H1 (cell line): ENCODE measurements at regions not wholly inside any gene's neighbourhood (a gene's known extent, or its start where the extent isn't known, plus 50 kb on each side); places are given as distances from the start of the nearest gene placed in this dataset.

ENCODE experiments used
- CTCF ChIA-PET: fragments of 300-600 bp; sonication (Branson Sonifier 250); formaldehyde crosslinking; loops from one replicate; lab custom pipeline; 2021; ENCODE audit not compliant: partially characterized antibody; lab: Charles Lee
- POLR2A ChIA-PET: fragments of 300-600 bp; sonication (Branson Sonifier 250); formaldehyde crosslinking; loops from one replicate; lab custom pipeline; 2021; ENCODE audit warnings: inconsistent platforms; ENCODE audit not compliant: partially characterized antibody; lab: Charles Lee
- DNase-seq, 2 experiments: peaks; one replicate each; pipeline versions ENCODE4 v3.0.0 to v3.0.0-alpha.2; 2010 to 2022; ENCODE audit warnings: low spot score in 2 of 2, low read depth in 1 of 2, mixed read lengths in 1 of 2
- FAIRE-seq: peaks from 2 replicates; lab custom pipeline; 2011; peaks lifted over from hg19 to GRCh38; lab: Jason Lieb, UNC
- H2AFZ ChIP-seq: 2 replicates; pipeline ENCODE4 v1.8.1; 2012; ENCODE audit warnings: low read length, inconsistent platforms
- H2AK5ac ChIP-seq: 2 replicates; pipeline ENCODE4 v1.6.1; 2013; ENCODE audit warnings: low read depth, low read length
- H2BK120ac ChIP-seq: replicated peaks from 2 replicates; pipeline ENCODE3; 2013; ENCODE audit warnings: low read depth, low read length, inconsistent platforms
- H2BK12ac ChIP-seq: 2 replicates; pipeline ENCODE4 v1.6.1; 2013; ENCODE audit warnings: low read depth, low read length
- H2BK15ac ChIP-seq: 2 replicates; pipeline ENCODE4 v1.6.1; 2013; ENCODE audit warnings: low read length
- H2BK20ac ChIP-seq: 2 replicates; pipeline ENCODE4 v1.6.1; 2013; ENCODE audit warnings: low read length
- H2BK5ac ChIP-seq: 2 replicates; pipeline ENCODE4 v1.6.1; 2013; ENCODE audit warnings: low read depth, low read length
- H3K14ac ChIP-seq: 2 replicates; pipeline ENCODE4 v1.6.1; 2013; ENCODE audit warnings: inconsistent platforms; ENCODE audit not compliant: insufficient read length
- H3K18ac ChIP-seq: 2 replicates; pipeline ENCODE4 v1.6.1; 2013; ENCODE audit warnings: low read length; ENCODE audit errors: extremely low read depth
- H3K23ac ChIP-seq: 2 replicates; pipeline ENCODE4 v1.6.1; 2013; ENCODE audit warnings: inconsistent platforms; ENCODE audit not compliant: insufficient read length
- H3K23me2 ChIP-seq: 2 replicates; pipeline ENCODE4 v1.6.1; 2013; ENCODE audit warnings: low read depth, low read length
- H3K27ac ChIP-seq: 2 replicates; pipeline ENCODE4 v1.6.1; 2011; ENCODE audit warnings: low read depth, low read length, inconsistent platforms
- H3K27me3 ChIP-seq, 4 experiments: replicated peaks in 1 of 4; 1 replicate in 1 of 4; 2 replicates in 3 of 4; pipeline versions ENCODE4 v1.6.1 to v1.8.1; 2011 to 2013; ENCODE audit warnings: low read length in 3 of 4, mild to moderate bottlenecking in 3 of 4, inconsistent platforms in 2 of 4, mixed read lengths in 2 of 4, moderate library complexity in 1 of 4; ENCODE audit not compliant: control insufficient read depth in 3 of 4, insufficient read depth in 3 of 4; ENCODE audit errors: extremely low read depth in 1 of 4
- H3K36me3 ChIP-seq, 4 experiments: 2 replicates each; pipeline versions ENCODE4 v1.6.1 to v1.8.1; 2011 to 2013; ENCODE audit warnings: mild to moderate bottlenecking in 4 of 4, low read length in 3 of 4, moderate library complexity in 2 of 4, control low read depth in 1 of 4, inconsistent platforms in 1 of 4; ENCODE audit not compliant: insufficient read depth in 4 of 4, control insufficient read depth in 2 of 4
- H3K4ac ChIP-seq: replicated peaks from 2 replicates; pipeline ENCODE3; 2013; ENCODE audit warnings: low read length, low read depth, mixed read lengths, inconsistent platforms; ENCODE audit not compliant: insufficient read length
- H3K4me1 ChIP-seq, 4 experiments: replicated peaks in 1 of 4; 1 replicate in 1 of 4; 2 replicates in 3 of 4; pipeline versions ENCODE4 v1.6.1 to v1.8.1; 2011 to 2013; ENCODE audit warnings: low read length in 3 of 4, inconsistent platforms in 2 of 4, mixed read lengths in 1 of 4; ENCODE audit not compliant: insufficient read depth in 4 of 4, control insufficient read depth in 3 of 4
- H3K4me2 ChIP-seq, 2 experiments: 2 replicates each; pipeline versions ENCODE4 v1.6.1 to v1.8.1; 2011 to 2013; ENCODE audit warnings: low read depth in 2 of 2, low read length in 2 of 2, control low read depth in 1 of 2, inconsistent platforms in 1 of 2, mild to moderate bottlenecking in 1 of 2; ENCODE audit not compliant: insufficient read depth in 1 of 2
- H3K4me3 ChIP-seq, 4 experiments: fragments of 200-600, 300-600 bp in 1 of 4; sonication (generic), shearing (Covaris generic), sonication (Bioruptor Twin) in 1 of 4; 2 replicates each; pipeline versions ENCODE4 v1.5.1 to v1.8.1; 2011 to 2016; ENCODE audit warnings: low read length in 4 of 4, low read depth in 3 of 4, control low read depth in 2 of 4, inconsistent platforms in 2 of 4, mild to moderate bottlenecking in 2 of 4, mixed read lengths in 1 of 4, moderate library complexity in 1 of 4; ENCODE audit not compliant: insufficient read depth in 2 of 4; ENCODE audit errors: extremely low read depth in 1 of 4
- H3K56ac ChIP-seq: replicated peaks from 2 replicates; pipeline ENCODE3; 2013; ENCODE audit warnings: low read depth, mild to moderate bottlenecking, mixed read lengths, low read length, inconsistent platforms; ENCODE audit not compliant: insufficient read length
- H3K79me1 ChIP-seq: 2 replicates; pipeline ENCODE4 v1.6.1; 2013; ENCODE audit warnings: low read depth, low read length, control low read depth
- H3K79me2 ChIP-seq, 2 experiments: 2 replicates each; pipeline versions ENCODE4 v1.6.1 to v1.8.1; 2012 to 2013; ENCODE audit warnings: low read length in 2 of 2, mild to moderate bottlenecking in 2 of 2, inconsistent platforms in 1 of 2; ENCODE audit not compliant: insufficient read depth in 2 of 2, control insufficient read depth in 1 of 2
- H3K9ac ChIP-seq, 4 experiments: replicated peaks in 1 of 4; 1 replicate in 1 of 4; 2 replicates in 3 of 4; pipeline versions ENCODE4 v1.6.1 to v1.8.1; 2011 to 2013; ENCODE audit warnings: low read depth in 3 of 4, low read length in 3 of 4, control low read depth in 2 of 4, mild to moderate bottlenecking in 2 of 4, moderate library complexity in 2 of 4, inconsistent platforms in 1 of 4; ENCODE audit errors: extremely low read depth in 1 of 4
- H3K9me3 ChIP-seq, 2 experiments: 2 replicates each; pipeline versions ENCODE4 v1.6.1 to v1.8.1; 2012 to 2013; ENCODE audit warnings: mild to moderate bottlenecking in 2 of 2, moderate library complexity in 2 of 2, control low read depth in 1 of 2, inconsistent platforms in 1 of 2, low read depth in 1 of 2, low read length in 1 of 2, mixed read lengths in 1 of 2; ENCODE audit not compliant: insufficient read depth in 2 of 2
- H4K20me1 ChIP-seq, 2 experiments: replicated peaks in 1 of 2; 2 replicates each; pipeline versions ENCODE3 to v1.8.1; 2011 to 2013; ENCODE audit warnings: inconsistent platforms in 2 of 2, low read length in 2 of 2, mild to moderate bottlenecking in 1 of 2; ENCODE audit not compliant: insufficient read depth in 2 of 2, control insufficient read depth in 1 of 2
- H4K5ac ChIP-seq: 2 replicates; pipeline ENCODE4 v1.6.1; 2013; ENCODE audit warnings: low read length, low read depth, mixed read lengths, inconsistent platforms; ENCODE audit not compliant: insufficient read length
- H4K8ac ChIP-seq: 2 replicates; pipeline ENCODE4 v1.8.0; 2013; ENCODE audit warnings: mild to moderate bottlenecking, moderate library complexity, low read length, inconsistent platforms; ENCODE audit not compliant: insufficient read depth; ENCODE audit errors: extremely low read depth
- H4K91ac ChIP-seq: replicated peaks from 2 replicates; pipeline ENCODE3; 2013; ENCODE audit warnings: low read length, mixed read lengths, inconsistent platforms; ENCODE audit not compliant: insufficient read length
- ATF2 ChIP-seq: IDR thresholded peaks from 2 replicates; pipeline ENCODE4 v1.6.1; 2012; ENCODE audit warnings: low read length, inconsistent platforms
- BCL11A ChIP-seq, 2 experiments: IDR thresholded peaks; one replicate each; pipeline ENCODE4 v1.6.1; 2011; ENCODE audit warnings: low read depth in 2 of 2, low read length in 2 of 2, mild to moderate bottlenecking in 2 of 2
- CREB1 ChIP-seq: IDR thresholded peaks from 2 replicates; pipeline ENCODE4 v1.6.1; 2012; ENCODE audit warnings: inconsistent platforms
- JUN ChIP-seq: IDR thresholded peaks from 2 replicates; pipeline ENCODE4 v1.6.1; 2011; ENCODE audit warnings: low read depth, mild to moderate bottlenecking, improper control_type of control experiment, low read length
- KDM1A ChIP-seq: fragments of 200-600, 300-600 bp; sonication (generic); IDR thresholded peaks from 2 replicates; pipeline ENCODE4 v1.7.1; 2016; ENCODE audit warnings: mild to moderate bottlenecking, low read length, borderline replicate concordance
- NANOG ChIP-seq: IDR thresholded peaks from 2 replicates; pipeline ENCODE4 v1.6.1; 2011; ENCODE audit warnings: low read length, low read depth, mild to moderate bottlenecking, inconsistent platforms; ENCODE audit not compliant: insufficient read depth, poor library complexity, severe bottlenecking
- NRF1 ChIP-seq: IDR thresholded peaks from 2 replicates; pipeline ENCODE4 v1.6.1; 2011; ENCODE audit warnings: mild to moderate bottlenecking, low read depth, low read length, improper control_type of control experiment
- RBBP5 ChIP-seq: IDR thresholded peaks from 2 replicates; pipeline ENCODE4 v1.7.1; 2012; ENCODE audit warnings: low read depth, mild to moderate bottlenecking, inconsistent platforms, low read length, moderate library complexity, borderline replicate concordance
- SP2 ChIP-seq: IDR thresholded peaks from 2 replicates; pipeline ENCODE4 v1.6.1; 2012; ENCODE audit warnings: mild to moderate bottlenecking, low read length, inconsistent platforms
- SRF ChIP-seq: IDR thresholded peaks from 2 replicates; pipeline ENCODE4 v1.6.1; 2011; ENCODE audit warnings: mild to moderate bottlenecking, low read depth, low read length, moderate library complexity
- TAF7 ChIP-seq: optimal IDR thresholded peaks from 2 replicates; pipeline ENCODE3; 2011; ENCODE audit warnings: low read depth, mild to moderate bottlenecking, inconsistent platforms, low read length, moderate library complexity, borderline replicate concordance
- TEAD4 ChIP-seq: IDR thresholded peaks from 2 replicates; pipeline ENCODE4 v1.6.1; 2012; ENCODE audit warnings: low read depth, low read length, inconsistent platforms, mixed read lengths
- ZNF274 ChIP-seq: IDR thresholded peaks from 2 replicates; pipeline ENCODE4 v1.7.0; 2012; ENCODE audit warnings: low read length, borderline replicate concordance; ENCODE audit errors: extremely low read depth
- whole genome bisulfite sequencing, 2 experiments: shearing (Covaris generic) in 1 of 2; methylation state at CpG; one replicate each; pipeline versions ENCODE4 v1.1.6 to v1.1.7; 2013 to 2015; ENCODE audit warnings: low lambda C conversion rate in 2 of 2, mixed read lengths in 2 of 2, inconsistent platforms in 1 of 2, low coverage in 1 of 2, missing lambda C conversion rate in 1 of 2; ENCODE audit not compliant: insufficient replicate concordance in 2 of 2, insufficient coverage in 1 of 2, insufficient read length in 1 of 2; ENCODE audit errors: extremely low coverage in 1 of 2, missing lambda C conversion rate in 1 of 2; 5-methylcytosine and 5-hydroxymethylcytosine counted together

- H3K23ac ChIP-seq = no peak overlapping the region
- TF ChIP-seq NRF1 = no peak
- TF ChIP-seq KDM1A = no peak
- TF ChIP-seq TAF7 = no peak
- no peak for TF ChIP-seq BCL11A (IDR thresholded peaks at IDR 0.05; ENCODE audit: low read depth in 2 of 2, low read length in 2 of 2)
- TF ChIP-seq ATF2 = no peak
- TF ChIP-seq SP2 = no peak
- TF ChIP-seq SRF = no peak
- TF ChIP-seq JUN = no peak
- TF ChIP-seq TEAD4 = no peak
- TF ChIP-seq CREB1 = no peak
- TF ChIP-seq RBBP5 = no peak
- no peak for TF ChIP-seq ZNF274
- no peak for TF ChIP-seq NANOG
Measured at GRCh38 chr4:22091906-22092305, 143.3 kb upstream of the KCNIP4 start.

More at GRCh38 chr4:22091906-22092305, 143.3 kb upstream of the KCNIP4 start:
- no peaks in the 10 kb centered on the region for H3K4me1 ChIP-seq
- no peak overlapping the region for H3K4me2 ChIP-seq
- no peak overlapping the region for H2AFZ ChIP-seq
- H2BK20ac ChIP-seq = no peak overlapping the region
- H3K4me3 ChIP-seq = no peak overlapping the region
- H4K20me1 ChIP-seq = no peaks in the 10 kb centered on the region
- no peak overlapping the region for H4K8ac ChIP-seq
- FAIRE-seq (no peak), DNase-seq (no peak)
- H3K27ac ChIP-seq = no peak overlapping the region
- H3K14ac ChIP-seq = no peak overlapping the region
- no peak overlapping the region for H3K9ac ChIP-seq
- no peaks in the 10 kb centered on the region for H3K36me3 ChIP-seq
- no peak overlapping the region for H4K91ac ChIP-seq
- H3K79me1 ChIP-seq = no peaks in the 10 kb centered on the region
- no peak overlapping the region for H2BK12ac ChIP-seq
- no peaks in the 10 kb centered on the region for H3K23me2 ChIP-seq
- H2BK15ac ChIP-seq = no peak overlapping the region
- H3K56ac ChIP-seq = no peak overlapping the region
- H3K18ac ChIP-seq = no peak overlapping the region
- H3K27me3 ChIP-seq = no peaks in the 10 kb centered on the region
- H2AK5ac ChIP-seq = no peak overlapping the region
- H4K5ac ChIP-seq = no peak overlapping the region
- ChIA-PET POLR2A (no interaction called here), CTCF (interaction anchor here (0.6 to 3.3 kb wide), 30 partner anchors 8 to 526 kb away, joined by 3 to 37 read pairs (median 4); no protein-coding TSS in a partner anchor)
- H3K9me3 ChIP-seq = peaks cover 3 to 5% of the 10 kb centered on the region in 2 experiments; a peak in 1 of 4 replicates
- WGBS, 2 experiments = 93% methylated on average over 4 of the region's 4 CpGs; no CpG with 5 or more reads in 1 of the 2 experiments
- H2BK5ac ChIP-seq = no peak overlapping the region
- H3K4ac ChIP-seq = no peak overlapping the region
- no peak overlapping the region for H2BK120ac ChIP-seq
- H3K79me2 ChIP-seq = no peaks in the 10 kb centered on the region
